Parathyroid adenoma (tissue), 2 donors: ENCODE measurements at regions not wholly inside any gene's neighbourhood (a gene's known extent, or its start where the extent isn't known, plus 50 kb on each side); places are given as distances from the start of the nearest gene placed in this dataset.
A peak's percentile ranks its signal among the peaks of the same experiment; 100 is the strongest.

ENCODE experiments used
- H2AFZ ChIP-seq: fragments of 300-600 bp; sonication (generic); one replicate; pipeline ENCODE4 v1.7.0; 2017; ENCODE audit warnings: antibody characterized with exemption, mild to moderate bottlenecking
- H3K27ac ChIP-seq: fragments of 300-600 bp; sonication (generic); one replicate; pipeline ENCODE4 v1.7.0; 2017
- H3K27me3 ChIP-seq: fragments of 300-600 bp; sonication (generic); one replicate; pipeline ENCODE4 v1.7.0; 2017; ENCODE audit warnings: low read length; ENCODE audit not compliant: control insufficient read depth, insufficient read depth
- H3K36me3 ChIP-seq: fragments of 300-600 bp; sonication (generic); one replicate; pipeline ENCODE4 v1.7.0; 2017; ENCODE audit warnings: low read length; ENCODE audit not compliant: control insufficient read depth, insufficient read depth
- H3K4me1 ChIP-seq: fragments of 300-600 bp; sonication (generic); one replicate; pipeline ENCODE4 v1.7.0; 2017; ENCODE audit warnings: control low read depth
- H3K4me2 ChIP-seq: fragments of 300-600 bp; sonication (generic); one replicate; pipeline ENCODE4 v1.7.0; 2017; ENCODE audit warnings: low read length
- H3K4me3 ChIP-seq: fragments of 300-600 bp; sonication (generic); one replicate; pipeline ENCODE4 v1.7.0; 2017; ENCODE audit warnings: low read depth, low read length
- H3K79me2 ChIP-seq: fragments of 300-600 bp; sonication (generic); one replicate; pipeline ENCODE4 v1.7.0; 2017; ENCODE audit warnings: control low read depth
- H3K9ac ChIP-seq: fragments of 300-600 bp; sonication (generic); one replicate; pipeline ENCODE4 v1.7.0; 2017; ENCODE audit warnings: mild to moderate bottlenecking
- H3K9me3 ChIP-seq: fragments of 300-600 bp; sonication (generic); one replicate; pipeline ENCODE4 v1.7.0; 2017; ENCODE audit warnings: low read length; ENCODE audit not compliant: control insufficient read depth
- CTCF ChIP-seq: fragments of 300-600 bp; sonication (generic); IDR thresholded peaks from one replicate; pipeline ENCODE4 v1.7.0; 2017; ENCODE audit warnings: antibody characterized with exemption, mild to moderate bottlenecking
- donor health status: primary hyperparathyroidism.

GRCh38 chr20:11368965-11369711 is 548.6 kb upstream of the BTBD3 start:
- Histone ChIP-seq H3K27me3 (no peaks in the 10 kb centered on the region), H2AFZ (no peak overlapping the region), H3K9me3 (no peaks in the 10 kb centered on the region), H3K36me3 (no peaks in the 10 kb centered on the region), H3K4me1 (no peaks in the 10 kb centered on the region), H3K4me2 (no peak overlapping the region), H3K9ac (no peak overlapping the region), H3K4me3 (no peak overlapping the region), H3K79me2 (no peaks in the 10 kb centered on the region), H3K27ac (no peak overlapping the region)
- no peak for TF ChIP-seq CTCF

GRCh38 chr20:11371831-11372230 is 545.9 kb upstream of the BTBD3 start:
- Histone ChIP-seq H3K79me2 (no peaks in the 10 kb centered on the region), H3K9ac (no peak overlapping the region), H3K4me3 (no peak overlapping the region), H3K27ac (no peak overlapping the region), H3K4me1 (no peaks in the 10 kb centered on the region), H3K4me2 (no peak overlapping the region), H3K36me3 (no peaks in the 10 kb centered on the region), H2AFZ (no peak overlapping the region), H3K27me3 (no peaks in the 10 kb centered on the region), H3K9me3 (no peaks in the 10 kb centered on the region)
- no peak for TF ChIP-seq CTCF

GRCh38 chr20:11372876-11373790 is 544.6 kb upstream of the BTBD3 start:
- no peaks in the 10 kb centered on the region for H3K9me3 ChIP-seq
- H3K27ac ChIP-seq: no peak overlapping the region
- H3K4me2 ChIP-seq: no peak overlapping the region
- H3K9ac ChIP-seq: no peak overlapping the region
- H3K4me3 ChIP-seq: no peak overlapping the region
- peak overlapping the region; percentile 5 for H2AFZ ChIP-seq
- no peaks in the 10 kb centered on the region for H3K27me3 ChIP-seq
- H3K36me3 ChIP-seq: no peaks in the 10 kb centered on the region
- H3K79me2 ChIP-seq: no peaks in the 10 kb centered on the region
- no peak for TF ChIP-seq CTCF
- H3K4me1 ChIP-seq: no peaks in the 10 kb centered on the region

- no peak overlapping the region for H3K27ac ChIP-seq
- H3K36me3 ChIP-seq: no peaks in the 10 kb centered on the region
- H3K9me3 ChIP-seq: no peaks in the 10 kb centered on the region
- no peak for TF ChIP-seq CTCF
- H3K4me1 ChIP-seq: no peaks in the 10 kb centered on the region
- no peak overlapping the region for H3K4me2 ChIP-seq
- H3K79me2 ChIP-seq: no peaks in the 10 kb centered on the region
- no peak overlapping the region for H3K4me3 ChIP-seq
- H3K27me3 ChIP-seq: no peaks in the 10 kb centered on the region
- H2AFZ ChIP-seq: no peak overlapping the region
- H3K9ac ChIP-seq: no peak overlapping the region
These were observed 542.4 kb upstream of the BTBD3 start for GRCh38 chr20:11375335-11375734.
